Smooth muscle cell (in vitro differentiated cells): ENCODE measurements at regions not wholly inside any gene's neighbourhood (a gene's known extent, or its start where the extent isn't known, plus 50 kb on each side); places are given as distances from the start of the nearest gene placed in this dataset.

Experiments used
- DNase-seq: peaks from one replicate; lab custom pipeline; 2025; ENCODE audit not compliant: unreplicated experiment; lab: John Stamatoyannopoulos, UW
- H2AFZ ChIP-seq: fragments of 200-600 bp; sonication (generic); 2 replicates; pipeline ENCODE4 v1.6.0; 2016; ENCODE audit warnings: antibody characterized with exemption, low read depth, mild to moderate bottlenecking
- H3F3A ChIP-seq: fragments of 200-600 bp; sonication (generic); 2 replicates; pipeline ENCODE4 v1.6.0; 2017; ENCODE audit warnings: antibody characterized with exemption, low read depth
- H3K27ac ChIP-seq: fragments of 200-600 bp; sonication (generic); 2 replicates; pipeline ENCODE4 v1.5.1; 2016; ENCODE audit warnings: low read depth, mild to moderate bottlenecking
- H3K27me3 ChIP-seq: fragments of 200-600 bp; sonication (generic); 2 replicates; pipeline ENCODE4 v1.6.1; 2016; ENCODE audit warnings: low read depth, mild to moderate bottlenecking
- H3K36me3 ChIP-seq: fragments of 200-600 bp; sonication (generic); 2 replicates; pipeline ENCODE4 v1.5.1; 2016; ENCODE audit warnings: low read depth
- H3K4me1 ChIP-seq: fragments of 200-600 bp; sonication (generic); 2 replicates; pipeline ENCODE4 v1.5.1; 2016; ENCODE audit warnings: low read depth
- H3K4me2 ChIP-seq: fragments of 200-600 bp; sonication (generic); 2 replicates; pipeline ENCODE4 v1.6.0; 2016; ENCODE audit warnings: mild to moderate bottlenecking
- H3K4me3 ChIP-seq: fragments of 200-600 bp; sonication (generic); 2 replicates; pipeline ENCODE4 v1.5.1; 2016; ENCODE audit warnings: mild to moderate bottlenecking
- H3K79me2 ChIP-seq: fragments of 200-600 bp; sonication (generic); 2 replicates; pipeline ENCODE4 v1.6.0; 2016; ENCODE audit warnings: low read depth, mild to moderate bottlenecking
- H3K9ac ChIP-seq: fragments of 200-600 bp; sonication (generic); 2 replicates; pipeline ENCODE4 v1.6.0; 2016; ENCODE audit warnings: low read depth
- H3K9me3 ChIP-seq: fragments of 200-600 bp; sonication (generic); replicated peaks from 2 replicates; pipeline ENCODE4 v1.5.1; 2016; ENCODE audit warnings: low read depth
- H4K20me1 ChIP-seq: fragments of 200-600 bp; sonication (generic); 2 replicates; pipeline ENCODE4 v1.6.0; 2016; ENCODE audit warnings: low read depth
- WGBS: methylation state at CpG from one replicate; pipeline ENCODE4 v1.1.7; 2016; ENCODE audit warnings: low lambda C conversion rate; 5-methylcytosine and 5-hydroxymethylcytosine counted together
- TF ChIP-seq, protein P1 (sequence below): fragments of 200-600 bp; sonication (generic); IDR thresholded peaks from 2 replicates; pipeline ENCODE4 v1.5.1; 2017; ENCODE audit warnings: borderline replicate concordance, mild to moderate bottlenecking, antibody characterized with exemption; ENCODE audit not compliant: insufficient read depth, poor library complexity, severe bottlenecking

GRCh38 chr15:87680208-87680607 lies 576.3 kb downstream of the NTRK3 start:
- Histone ChIP-seq H3K27ac (no peak overlapping the region), H3F3A (no peaks in the 10 kb centered on the region), H4K20me1 (no peaks in the 10 kb centered on the region), H3K36me3 (no peaks in the 10 kb centered on the region), H3K4me2 (no peak overlapping the region), H3K27me3 (no peaks in the 10 kb centered on the region), H3K9me3 (no peaks in the 10 kb centered on the region), H3K4me1 (no peaks in the 10 kb centered on the region), H3K79me2 (no peaks in the 10 kb centered on the region), H3K9ac (no peak overlapping the region), H2AFZ (no peak overlapping the region), H3K4me3 (no peak overlapping the region)
- 93% methylated on average over 1 of the region's 1 CpG for WGBS
- TF ChIP-seq, protein P1, sequence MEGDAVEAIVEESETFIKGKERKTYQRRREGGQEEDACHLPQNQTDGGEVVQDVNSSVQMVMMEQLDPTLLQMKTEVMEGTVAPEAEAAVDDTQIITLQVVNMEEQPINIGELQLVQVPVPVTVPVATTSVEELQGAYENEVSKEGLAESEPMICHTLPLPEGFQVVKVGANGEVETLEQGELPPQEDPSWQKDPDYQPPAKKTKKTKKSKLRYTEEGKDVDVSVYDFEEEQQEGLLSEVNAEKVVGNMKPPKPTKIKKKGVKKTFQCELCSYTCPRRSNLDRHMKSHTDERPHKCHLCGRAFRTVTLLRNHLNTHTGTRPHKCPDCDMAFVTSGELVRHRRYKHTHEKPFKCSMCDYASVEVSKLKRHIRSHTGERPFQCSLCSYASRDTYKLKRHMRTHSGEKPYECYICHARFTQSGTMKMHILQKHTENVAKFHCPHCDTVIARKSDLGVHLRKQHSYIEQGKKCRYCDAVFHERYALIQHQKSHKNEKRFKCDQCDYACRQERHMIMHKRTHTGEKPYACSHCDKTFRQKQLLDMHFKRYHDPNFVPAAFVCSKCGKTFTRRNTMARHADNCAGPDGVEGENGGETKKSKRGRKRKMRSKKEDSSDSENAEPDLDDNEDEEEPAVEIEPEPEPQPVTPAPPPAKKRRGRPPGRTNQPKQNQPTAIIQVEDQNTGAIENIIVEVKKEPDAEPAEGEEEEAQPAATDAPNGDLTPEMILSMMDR, result no peak
- DNase-seq, result no peak

DNA sequence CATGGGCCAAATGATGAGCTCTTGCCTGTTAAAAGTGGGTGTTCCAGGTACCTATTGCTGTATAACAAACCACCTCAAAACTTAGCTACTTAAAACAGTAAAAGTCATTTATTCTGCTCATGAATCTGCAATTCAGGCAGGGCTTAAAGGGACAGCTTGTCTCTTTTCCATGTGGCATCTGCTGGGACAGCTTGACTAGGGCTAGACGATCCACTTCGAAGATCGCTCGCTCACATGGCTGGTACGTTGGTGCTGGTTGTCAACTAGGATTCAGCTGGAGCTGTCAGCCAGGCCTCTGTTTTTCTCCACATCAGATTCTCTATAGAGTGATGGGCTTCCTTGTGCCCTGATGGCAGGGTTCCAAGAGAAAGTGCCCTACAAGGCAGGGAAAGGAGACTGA lies 581.3 kb downstream of the NTRK3 start:
- H3K27ac ChIP-seq, result no peak overlapping the region
- H3K79me2 ChIP-seq, result no peaks in the 10 kb centered on the region
- no peak for DNase-seq
- H3K4me2 ChIP-seq, result no peak overlapping the region
- H4K20me1 ChIP-seq, result no peaks in the 10 kb centered on the region
- no peaks in the 10 kb centered on the region for H3K36me3 ChIP-seq
- TF ChIP-seq, protein P1, result no peak
- no peaks in the 10 kb centered on the region for H3K4me1 ChIP-seq
- no peaks in the 10 kb centered on the region for H3K9me3 ChIP-seq
- H2AFZ ChIP-seq, result no peak overlapping the region
- H3K9ac ChIP-seq, result no peak overlapping the region
- WGBS, result 97% methylated on average over 5 of the region's 5 CpGs
- no peaks in the 10 kb centered on the region for H3K27me3 ChIP-seq
- H3K4me3 ChIP-seq, result no peak overlapping the region
- no peaks in the 10 kb centered on the region for H3F3A ChIP-seq

- no peaks in the 10 kb centered on the region for H3K27me3 ChIP-seq
- H3K79me2 ChIP-seq, result no peaks in the 10 kb centered on the region
- H3K4me1 ChIP-seq, result no peaks in the 10 kb centered on the region
- no peaks in the 10 kb centered on the region for H3K36me3 ChIP-seq
- H2AFZ ChIP-seq, result no peak overlapping the region
- no peaks in the 10 kb centered on the region for H3K9me3 ChIP-seq
- TF ChIP-seq, protein P1, result peak; percentile 72
- no peaks in the 10 kb centered on the region for H4K20me1 ChIP-seq
- no peaks in the 10 kb centered on the region for H3F3A ChIP-seq
- WGBS, result 61% methylated on average over 8 of the region's 8 CpGs
- no peak overlapping the region for H3K9ac ChIP-seq
- no peak overlapping the region for H3K27ac ChIP-seq
- no peak overlapping the region for H3K4me2 ChIP-seq
- no peak overlapping the region for H3K4me3 ChIP-seq
- no peak for DNase-seq
These were observed 583.9 kb downstream of the NTRK3 start for GRCh38 chr15:87672309-87673288.

GRCh38 chr15:87671289-87671688 lies 585.2 kb downstream of the NTRK3 start:
- no peaks in the 10 kb centered on the region for H3K4me1 ChIP-seq
- no peaks in the 10 kb centered on the region for H3K27me3 ChIP-seq
- WGBS, result 58% methylated on average over 5 of the region's 5 CpGs
- H3K27ac ChIP-seq, result no peak overlapping the region
- no peaks in the 10 kb centered on the region for H4K20me1 ChIP-seq
- no peaks in the 10 kb centered on the region for H3F3A ChIP-seq
- no peaks in the 10 kb centered on the region for H3K9me3 ChIP-seq
- no peaks in the 10 kb centered on the region for H3K36me3 ChIP-seq
- no peak for DNase-seq
- no peak overlapping the region for H3K4me3 ChIP-seq
- H3K4me2 ChIP-seq, result no peak overlapping the region
- H3K9ac ChIP-seq, result no peak overlapping the region
- no peak overlapping the region for H2AFZ ChIP-seq
- TF ChIP-seq, protein P1, result no peak
- H3K79me2 ChIP-seq, result no peaks in the 10 kb centered on the region
